ENCODE measurements at regions not wholly inside any gene's neighbourhood (a gene's known extent, or its start where the extent isn't known, plus 50 kb on each side); places are given as distances from the start of the nearest gene placed in this dataset.
"Not testable (repeated sequence)": the region's sequence is repeated elsewhere in the genome, so short reads cannot be mapped to it uniquely, and the experiment has no call there.

DNA sequence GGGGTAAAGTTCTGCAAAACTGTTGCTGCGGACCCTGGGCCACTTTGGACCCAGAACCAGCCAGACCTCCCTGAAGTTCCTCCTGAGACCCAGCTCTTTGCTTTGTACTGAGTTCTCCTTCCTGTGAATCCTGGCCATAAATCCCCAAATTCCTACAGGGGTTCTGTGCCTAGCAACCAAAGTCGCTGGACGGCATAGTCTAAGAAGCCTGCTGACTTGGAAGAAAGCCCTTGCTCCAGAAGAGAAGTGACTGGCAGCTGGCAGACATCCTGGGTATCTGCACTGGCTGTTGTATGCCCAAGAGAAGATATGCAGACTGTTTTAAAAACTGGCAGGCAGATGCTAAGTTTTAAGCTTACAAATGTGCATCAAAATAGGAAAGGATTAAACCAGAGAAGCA lies 99.9 kb upstream of the SLC24A4 start:
- Histone ChIP-seq H3K36me3 (no peaks in the 10 kb centered on the region), H3K27me3 (no peaks in the 10 kb centered on the region), H3K4me1 (peaks cover 0 to 21% of the 10 kb centered on the region in 2 donors), H3K4me3 (no peak overlapping the region), H3K9me3 (no peaks in the 10 kb centered on the region), H3K27ac (peak overlapping the region; percentile 48 to 62)
- no peak for DNase-seq (ENCODE audit: low spot score in 2 of 2)
- TF ChIP-seq CTCF (IDR thresholded peaks at IDR 0.05) = no peak
- intact Hi-C loops (cut with DNase I) = no loop called here

DNA sequence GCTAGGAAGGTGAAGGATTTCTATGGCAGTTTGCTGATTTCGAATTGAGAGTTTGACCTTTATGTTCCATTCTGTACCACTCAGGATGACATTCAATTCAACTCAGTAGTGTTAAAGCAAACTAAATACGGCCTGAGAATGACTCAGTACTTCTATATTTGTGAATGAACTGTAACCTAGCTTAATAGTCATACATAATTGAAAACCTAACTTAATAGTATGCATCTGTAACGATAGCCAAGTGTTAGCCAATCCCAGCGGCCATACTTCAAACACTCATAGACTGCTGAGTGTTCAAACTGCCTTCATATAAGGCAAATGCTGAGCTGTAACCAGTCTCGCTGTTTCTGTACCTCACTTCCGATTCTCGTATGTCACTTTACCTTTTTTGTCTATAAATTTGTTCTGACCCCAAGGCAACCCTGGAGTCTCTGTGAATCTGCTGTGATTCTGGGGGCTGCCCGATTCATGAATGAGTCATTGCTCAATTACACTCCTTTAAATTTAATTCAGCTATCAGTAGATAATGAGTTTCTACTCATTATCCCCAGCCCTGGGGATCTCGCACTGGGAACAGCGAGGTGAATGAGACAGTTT lies 98.5 kb upstream of the SLC24A4 start:
- Histone ChIP-seq H3K27ac (no peak overlapping the region), H3K9me3 (no peaks in the 10 kb centered on the region), H3K4me3 (no peak overlapping the region), H3K4me1 (peaks cover 0 to 15% of the 10 kb centered on the region in 2 donors), H3K27me3 (no peaks in the 10 kb centered on the region), H3K36me3 (no peaks in the 10 kb centered on the region)
- no peak for DNase-seq (ENCODE audit: low spot score in 2 of 2)
- TF ChIP-seq CTCF (IDR thresholded peaks at IDR 0.05) = no peak
- intact Hi-C loops (cut with DNase I) = no loop called here

DNA sequence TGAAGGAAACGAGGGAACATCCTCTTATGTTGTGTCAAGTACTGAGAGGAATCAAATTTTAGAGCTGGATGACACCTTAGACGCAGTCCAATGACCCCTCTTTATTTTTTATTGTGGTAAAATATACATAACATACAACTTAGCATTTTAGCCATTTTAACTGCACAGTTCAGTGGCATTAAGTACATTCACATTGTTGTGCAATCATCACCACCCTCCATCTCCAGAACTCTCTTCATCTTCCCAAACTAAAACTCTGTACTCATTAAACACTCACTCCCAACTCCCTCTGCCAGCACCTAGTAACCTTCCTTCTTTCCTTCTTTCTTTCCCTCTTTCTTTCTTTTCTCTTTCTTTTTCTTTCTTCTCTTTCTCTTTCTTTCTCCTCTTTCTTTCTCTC lies 97.2 kb upstream of the SLC24A4 start:
- no peaks in the 10 kb centered on the region for H3K27me3 ChIP-seq
- no peak for DNase-seq (ENCODE audit: low spot score in 2 of 2)
- intact Hi-C loops (cut with DNase I) = no loop called here
- H3K9me3 ChIP-seq = no peaks in the 10 kb centered on the region
- no peak for TF ChIP-seq CTCF (IDR thresholded peaks at IDR 0.05)
- no peak overlapping the region for H3K27ac ChIP-seq
- no peaks in the 10 kb centered on the region for H3K36me3 ChIP-seq
- H3K4me3 ChIP-seq = no peak overlapping the region
- peaks cover 0 to 15% of the 10 kb centered on the region in 2 donors for H3K4me1 ChIP-seq

DNA sequence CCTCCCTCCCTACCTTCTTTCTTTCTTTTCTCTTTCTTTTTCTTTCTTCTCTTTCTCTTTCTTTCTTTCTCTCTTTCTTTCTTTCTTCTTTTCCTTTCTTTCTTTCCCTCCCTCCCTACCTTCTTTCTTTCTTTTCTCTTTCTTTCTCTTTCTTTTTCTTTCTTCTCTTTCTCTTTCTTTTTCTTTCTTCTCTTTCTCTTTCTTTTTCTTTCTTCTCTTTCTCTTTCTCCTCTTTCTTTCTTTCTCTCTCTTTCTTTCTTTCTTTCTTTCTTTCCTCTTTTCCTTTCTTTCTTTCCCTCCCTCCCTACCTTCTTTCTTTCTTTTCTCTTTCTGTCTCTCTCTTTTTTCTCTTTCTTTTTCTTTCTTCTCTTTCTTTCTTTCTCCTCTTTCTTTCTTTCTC lies 96.8 kb upstream of the SLC24A4 start:
- DNase-seq (ENCODE audit: low spot score in 2 of 2); H3K4me3 ChIP-seq; intact Hi-C loops (cut with DNase I); H3K27me3 ChIP-seq; H3K27ac ChIP-seq; H3K36me3 ChIP-seq; H3K9me3 ChIP-seq: not testable (repeated sequence)
- H3K4me1 ChIP-seq = peaks cover 0 to 15% of the 10 kb centered on the region in 2 donors

- no peaks in the 10 kb centered on the region for H3K27me3 ChIP-seq
- no peaks in the 10 kb centered on the region for H3K36me3 ChIP-seq
- DNase-seq (ENCODE audit: low spot score in 2 of 2) = no peak
- intact Hi-C loops (cut with DNase I) = no loop called here
- no peaks in the 10 kb centered on the region for H3K4me1 ChIP-seq
- no peaks in the 10 kb centered on the region for H3K9me3 ChIP-seq
- H3K4me3 ChIP-seq = no peak overlapping the region
- no peak for TF ChIP-seq CTCF (IDR thresholded peaks at IDR 0.05)
- no peak overlapping the region for H3K27ac ChIP-seq
These were observed 86.6 kb upstream of the SLC24A4 start for GRCh38 chr14:92236243-92236900.

GRCh38 chr14:92240658-92241057 lies 82.3 kb upstream of the SLC24A4 start:
- DNase-seq (ENCODE audit: low spot score in 2 of 2) = no peak
- Histone ChIP-seq H3K9me3 (no peaks in the 10 kb centered on the region), H3K27me3 (no peaks in the 10 kb centered on the region), H3K27ac (no peak overlapping the region), H3K4me3 (no peak overlapping the region), H3K36me3 (no peaks in the 10 kb centered on the region), H3K4me1 (no peaks in the 10 kb centered on the region)
- intact Hi-C loops (cut with DNase I) = loop anchor here (10.0 kb wide), 1 partner anchor 76 kb away; no protein-coding TSS in a partner anchor
- TF ChIP-seq CTCF (IDR thresholded peaks at IDR 0.05) = no peak

Data from ascending aorta (tissue), 2 donors.